HG02678 (cell line): ENCODE measurements at regions not wholly inside any gene's neighbourhood (a gene's known extent, or its start where the extent isn't known, plus 50 kb on each side); places are given as distances from the start of the nearest gene placed in this dataset.
A peak's percentile ranks its signal among the peaks of the same experiment; 100 is the strongest.

Source experiments
- ATAC-seq: cut with Tn5 transposase; IDR thresholded peaks from one replicate; pipeline ENCODE4 v1.9.1; 2021; ENCODE audit warnings: mild to moderate bottlenecking, moderate library complexity; ENCODE audit not compliant: unreplicated experiment

DNA sequence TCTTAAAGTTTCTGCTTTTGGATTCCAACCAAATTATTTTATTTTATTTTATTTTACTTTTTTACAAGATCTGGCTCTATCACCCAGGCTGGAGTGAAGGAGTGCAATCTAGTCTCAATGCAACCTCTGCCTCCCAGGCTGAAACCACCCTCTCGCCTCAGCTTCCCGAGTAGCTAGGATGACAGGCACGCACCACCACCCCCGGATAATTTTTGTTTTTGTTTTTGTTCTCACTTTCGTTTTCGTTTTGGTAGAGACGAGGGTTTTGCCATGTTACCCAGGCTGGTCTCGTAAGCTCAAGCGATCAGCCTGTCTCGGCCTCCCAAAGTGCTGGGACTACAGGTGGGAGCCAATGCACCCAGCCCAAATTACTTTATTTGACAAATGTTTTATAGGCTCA lies 219.8 kb downstream of the ETS1 start:
- ATAC-seq: no peak

- no peak for ATAC-seq
These were observed 222.3 kb downstream of the ETS1 start for GRCh38 chr11:128365044-128365443.

DNA sequence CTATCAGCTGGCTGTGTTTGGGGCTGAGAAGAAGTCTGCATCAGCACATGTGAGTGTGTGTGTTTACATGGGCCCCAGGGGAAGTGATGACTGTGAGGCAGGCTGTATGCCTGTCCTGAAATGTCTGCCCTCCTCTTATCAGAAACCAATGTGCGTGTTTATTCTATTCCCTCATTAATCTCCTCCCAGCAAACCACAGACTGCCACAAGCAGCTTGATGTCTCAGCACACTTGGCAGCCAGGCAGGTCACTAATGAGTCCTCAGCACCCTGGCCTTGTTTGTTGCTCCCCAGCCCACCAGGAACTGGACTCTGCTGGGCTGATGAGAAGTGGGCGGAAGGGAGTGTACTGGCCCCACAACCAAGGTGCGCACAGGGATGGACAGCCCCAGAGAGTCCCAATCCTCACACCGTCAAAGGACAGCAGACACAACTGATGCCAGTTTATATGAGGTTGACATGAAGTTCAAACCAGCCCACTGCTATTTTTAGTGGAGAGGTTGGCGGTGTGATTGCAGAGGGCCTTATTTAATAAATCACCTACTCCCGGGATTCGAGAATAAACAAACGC lies 225.8 kb downstream of the ETS1 start:
- no peak for ATAC-seq

DNA sequence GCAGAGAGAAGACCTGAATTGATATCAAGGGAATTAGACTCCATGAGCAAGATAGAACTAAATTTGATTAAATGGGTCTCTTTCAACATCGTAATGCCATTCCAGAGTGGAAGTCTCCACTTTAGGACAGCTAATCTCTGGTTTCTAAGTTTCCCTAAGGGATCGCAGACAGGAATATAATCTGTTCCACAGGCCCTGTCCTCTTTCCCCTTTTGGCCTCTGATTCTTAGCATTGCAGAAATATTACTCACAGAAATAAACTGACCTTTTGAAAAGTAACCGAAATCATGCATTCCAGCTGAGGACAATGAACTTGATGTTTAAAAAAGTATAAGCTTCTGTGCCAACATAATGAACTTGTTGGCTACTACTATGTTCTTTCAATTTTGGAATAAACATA lies 227.8 kb downstream of the ETS1 start:
- ATAC-seq: no peak

DNA sequence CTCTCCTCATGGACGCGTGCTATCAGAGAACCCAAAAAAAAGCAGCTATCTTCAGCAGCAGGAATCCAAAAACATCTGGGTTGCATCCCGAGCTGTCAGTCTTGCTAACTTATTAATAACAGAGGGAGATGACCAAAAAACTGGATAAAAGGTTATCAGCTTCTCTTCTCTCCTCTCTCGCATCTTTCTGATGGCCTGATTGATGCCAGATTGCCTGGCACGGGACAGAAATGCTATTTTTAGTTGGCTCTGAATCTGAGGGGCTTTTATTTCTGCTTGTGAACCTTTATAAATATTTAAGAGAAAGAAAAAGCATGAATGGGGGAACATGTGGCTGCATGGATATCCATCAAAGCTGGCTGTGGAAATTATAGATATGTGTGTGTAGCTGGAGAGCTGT lies 230.3 kb downstream of the ETS1 start:
- no peak for ATAC-seq

DNA sequence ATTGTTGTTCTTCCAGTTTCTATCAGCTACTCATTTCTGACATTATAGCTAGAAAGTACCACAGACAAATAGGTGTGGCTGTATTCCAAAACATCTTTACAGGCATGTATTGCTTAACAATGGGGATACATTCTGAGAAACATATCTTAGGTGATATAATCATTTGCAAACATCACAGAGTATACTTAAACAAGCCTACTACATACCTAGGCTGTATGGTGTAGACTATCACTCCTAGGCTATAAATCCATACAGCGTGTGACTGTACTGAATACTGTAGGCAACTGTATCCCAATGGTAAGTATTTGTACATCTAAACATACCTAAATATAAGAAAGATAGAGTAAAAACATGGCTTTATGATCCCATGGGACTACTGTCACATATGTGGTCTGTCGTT lies 231.8 kb downstream of the ETS1 start:
- no peak for ATAC-seq

DNA sequence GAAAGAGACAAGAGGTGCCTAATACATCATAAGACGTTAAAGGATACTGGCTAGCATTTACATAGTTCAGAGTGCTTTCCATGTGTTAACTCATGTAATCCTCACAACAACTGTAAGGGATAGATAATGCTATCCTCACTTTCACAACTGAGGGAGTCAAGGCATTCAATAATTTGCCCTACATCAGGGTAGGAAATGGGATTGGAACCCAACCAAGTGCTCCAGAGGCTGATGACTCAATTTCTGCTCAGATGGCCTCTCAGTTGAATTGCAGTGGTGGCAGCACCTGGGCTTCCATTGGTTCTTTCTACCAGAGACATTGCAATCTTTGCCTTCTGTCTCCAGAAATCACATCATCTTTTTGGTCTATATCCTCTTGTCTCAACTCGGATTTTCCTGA lies 232.9 kb downstream of the ETS1 start:
- no peak for ATAC-seq

- no peak for ATAC-seq
These were observed 236.2 kb downstream of the ETS1 start for GRCh38 chr11:128351168-128351567.

DNA sequence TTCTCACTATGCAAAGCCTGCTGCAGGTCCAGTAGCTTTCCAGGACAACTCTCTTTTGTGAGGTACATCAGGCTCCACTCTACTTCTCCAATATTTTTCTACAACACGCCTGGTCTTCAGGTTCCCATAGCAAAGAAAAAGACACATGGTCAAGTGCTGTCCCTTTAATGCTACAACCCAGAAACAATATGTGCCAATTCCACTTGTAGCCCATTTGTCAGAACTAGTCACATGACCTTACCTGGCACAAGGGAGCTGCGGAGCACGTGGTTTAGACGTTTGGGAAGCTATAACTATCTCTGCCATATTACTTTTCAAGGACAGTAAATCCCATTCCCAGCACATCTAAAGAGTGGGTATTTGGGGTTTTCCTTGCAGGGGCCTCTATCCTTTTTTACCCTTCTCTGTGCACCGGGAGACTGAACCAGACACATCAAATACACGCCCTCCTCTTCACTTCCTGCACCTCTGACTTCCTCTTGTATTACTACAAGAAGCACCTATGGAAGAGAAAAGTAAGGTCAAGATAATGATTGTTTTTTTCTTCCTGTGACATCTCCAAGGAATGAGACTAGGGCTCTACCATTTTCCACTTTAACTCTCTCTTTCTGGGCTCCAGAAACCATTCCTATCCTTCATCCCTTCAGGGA lies 237.6 kb downstream of the ETS1 start:
- no peak for ATAC-seq

- ATAC-seq: no peak
These were observed 240.6 kb downstream of the ETS1 start for GRCh38 chr11:128346804-128347203.

- ATAC-seq: no peak
These were observed 242.0 kb downstream of the ETS1 start for GRCh38 chr11:128345316-128345715.

- ATAC-seq: no peak
These were observed 243.5 kb downstream of the ETS1 start for GRCh38 chr11:128343870-128344269.

DNA sequence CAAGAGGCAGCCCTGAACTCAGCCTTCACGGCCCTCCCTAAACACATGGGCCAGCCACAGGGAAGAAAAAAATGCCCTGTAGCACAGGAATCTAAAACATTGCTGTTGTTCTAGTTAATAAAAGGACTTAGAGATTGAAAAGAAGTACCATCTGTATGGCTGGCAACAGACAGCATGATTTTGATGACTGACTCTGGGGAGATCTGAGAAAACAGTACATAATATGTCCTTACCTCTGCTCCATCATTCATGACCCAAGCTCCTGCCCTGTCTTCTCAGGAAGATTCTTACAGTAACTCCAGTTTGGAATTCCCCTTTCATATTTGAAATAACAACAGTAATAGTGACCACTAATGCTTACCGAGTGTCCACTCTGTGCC lies 244.2 kb downstream of the ETS1 start:
- no peak for ATAC-seq

GRCh38 chr11:128342511-128343134 lies 244.7 kb downstream of the ETS1 start:
- ATAC-seq: peak; percentile 94

- ATAC-seq: no peak
These were observed 245.8 kb downstream of the ETS1 start for GRCh38 chr11:128341280-128342248.

DNA sequence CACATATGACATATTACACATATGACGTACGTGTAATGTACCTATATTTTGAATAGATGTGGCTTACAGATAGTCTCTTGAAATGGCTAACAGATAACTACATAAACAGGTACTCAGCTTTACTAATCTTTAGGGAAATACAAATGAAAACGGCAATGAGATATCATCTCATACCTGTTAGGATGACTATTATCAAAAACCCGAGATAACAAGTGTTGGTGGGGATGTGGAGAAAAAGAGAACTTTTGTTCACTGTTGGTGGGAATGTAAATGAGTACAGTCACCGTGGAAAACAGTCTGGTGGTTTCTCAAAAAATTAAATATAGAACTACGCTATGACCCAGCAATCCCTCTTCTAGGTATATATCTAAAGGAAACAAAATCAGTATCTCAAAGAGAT lies 247.6 kb downstream of the ETS1 start:
- ATAC-seq: no peak

- no peak for ATAC-seq
These were observed 248.5 kb downstream of the ETS1 start for GRCh38 chr11:128338811-128339210.

DNA sequence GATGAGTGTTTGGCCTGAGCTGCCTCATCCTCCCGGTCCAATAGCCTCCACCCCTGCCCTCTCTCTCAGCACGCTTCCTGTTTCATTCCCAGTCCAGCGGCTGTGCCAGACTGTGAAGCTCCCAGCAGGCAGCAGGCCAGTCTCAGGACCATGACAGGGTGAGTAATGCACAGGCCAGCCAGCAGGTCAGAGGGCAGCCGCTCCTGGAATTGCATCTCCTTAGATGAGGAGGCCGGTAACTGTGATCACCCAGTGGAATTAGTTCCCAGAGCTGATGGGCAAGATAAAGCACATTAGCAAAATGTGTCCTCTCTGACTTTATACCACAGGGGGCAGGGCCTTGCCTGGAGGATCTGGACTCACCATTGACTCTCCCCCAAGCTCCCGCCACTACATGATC lies 251.2 kb downstream of the ETS1 start:
- ATAC-seq: no peak

- no peak for ATAC-seq
These were observed 251.6 kb downstream of the ETS1 start for GRCh38 chr11:128335729-128336128.

DNA sequence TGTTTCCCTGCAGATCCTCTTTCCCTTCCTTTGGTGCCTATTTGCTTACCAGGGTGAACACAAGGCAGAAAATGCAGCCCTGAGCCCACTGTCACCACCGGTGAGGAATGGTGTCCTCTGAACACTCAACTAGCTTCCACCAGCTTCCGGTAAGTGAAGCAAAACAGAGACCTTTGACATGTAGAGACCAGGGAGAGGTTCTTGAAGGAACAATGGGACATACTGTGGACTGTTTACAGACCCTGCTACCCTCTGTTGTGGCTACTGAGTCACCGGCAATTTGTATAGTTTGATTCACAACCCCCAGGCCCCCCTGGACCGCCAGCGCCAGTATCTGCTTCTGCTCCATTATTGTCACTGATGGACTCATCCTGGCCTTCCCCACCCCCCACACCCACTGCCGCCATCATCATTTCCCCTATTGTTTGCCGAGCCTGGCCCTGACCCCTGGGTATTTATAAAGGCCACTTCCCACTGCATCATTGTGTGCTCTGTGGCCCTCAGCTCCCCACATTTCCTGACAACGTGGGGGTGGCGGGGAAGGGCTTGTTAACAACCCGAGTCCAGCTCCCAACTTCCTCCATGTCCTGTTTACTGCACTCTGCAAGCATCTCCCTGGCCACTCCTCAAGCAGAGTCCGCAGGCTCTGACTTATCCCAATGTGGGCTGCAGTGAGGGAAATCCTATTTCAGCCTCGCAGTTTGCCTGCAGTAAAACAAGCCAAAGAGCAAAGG lies 252.9 kb downstream of the ETS1 start:
- no peak for ATAC-seq

DNA sequence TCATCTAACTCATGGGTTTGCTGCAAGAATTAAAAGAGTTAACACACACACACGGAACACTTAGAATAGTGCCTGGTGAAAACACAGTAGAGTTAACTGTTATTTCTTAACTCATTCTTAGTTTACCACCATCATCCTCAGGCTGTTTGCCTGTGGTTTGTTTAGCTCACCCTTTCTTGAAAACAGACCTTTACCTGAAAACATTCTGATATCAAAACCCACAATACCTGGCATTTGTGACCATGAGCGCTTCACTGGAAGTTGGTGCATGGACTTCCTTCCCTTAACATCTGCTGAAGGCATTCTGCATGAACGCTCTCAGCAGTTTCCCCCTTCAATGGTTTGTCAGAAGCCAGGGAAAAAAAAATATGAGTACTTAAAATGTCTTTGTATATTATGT lies 256.0 kb downstream of the ETS1 start:
- no peak for ATAC-seq
